ENCODE measurements at regions not wholly inside any gene's neighbourhood (a gene's known extent, or its start where the extent isn't known, plus 50 kb on each side); places are given as distances from the start of the nearest gene placed in this dataset.
A peak's percentile ranks its signal among the peaks of the same experiment; 100 is the strongest.

DNA sequence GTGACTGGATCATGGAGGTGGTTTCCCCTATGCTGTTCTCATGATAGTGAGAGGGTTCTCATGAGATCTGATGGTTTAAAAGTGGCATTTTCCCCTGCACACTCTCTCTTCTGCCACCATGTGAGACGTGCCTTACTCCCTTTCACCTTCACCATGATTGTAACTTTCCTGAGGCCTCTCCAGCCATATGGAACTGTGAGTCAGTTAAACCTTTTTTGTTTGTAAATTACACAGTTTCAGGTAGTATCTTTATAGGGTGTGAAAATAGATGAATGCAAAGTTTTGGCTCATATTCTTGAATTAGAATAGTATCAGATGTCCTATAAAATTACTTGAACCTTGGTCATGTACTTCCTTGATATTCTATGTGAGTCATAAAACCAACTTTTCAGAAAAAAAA, 252.1 kb upstream of the TMEM229A start:
- BruUV-seq (replicated peaks): no TSS peak
- Histone ChIP-seq H3K4me1 (no peaks in the 10 kb centered on the region), H3K27me3 (replicated peaks; ENCODE audit: control insufficient read depth, insufficient read depth, low read length) (no peaks in the 10 kb centered on the region), H3K4me3 (ENCODE audit: low read depth, low read length) (no peak overlapping the region), H3K9me3 (no peaks in the 10 kb centered on the region), H3K36me3 (ENCODE audit: control insufficient read depth, insufficient read depth, low read length) (no peaks in the 10 kb centered on the region)
- Mint-ChIP-seq H3K4me1 (ENCODE audit: low read depth, unreplicated experiment) (no peaks in the 10 kb centered on the region), H3K36me3 (ENCODE audit: insufficient read depth, unreplicated experiment) (no peaks in the 10 kb centered on the region), H3K27ac (ENCODE audit: unreplicated experiment) (no peak overlapping the region), H3K4me3 (ENCODE audit: unreplicated experiment) (no peak overlapping the region), H3K9me3 (ENCODE audit: unreplicated experiment) (no peaks in the 10 kb centered on the region), H3K27me3 (ENCODE audit: insufficient read depth, unreplicated experiment) (peaks cover 6% of the 10 kb centered on the region)
- intact Hi-C loops (cut with micrococcal nuclease; ENCODE audit: unreplicated experiment): no loop called here
- ChIA-PET CTCF (no interaction called here), POLR2A (no interaction called here)
- TF ChIP-seq, protein P1, sequence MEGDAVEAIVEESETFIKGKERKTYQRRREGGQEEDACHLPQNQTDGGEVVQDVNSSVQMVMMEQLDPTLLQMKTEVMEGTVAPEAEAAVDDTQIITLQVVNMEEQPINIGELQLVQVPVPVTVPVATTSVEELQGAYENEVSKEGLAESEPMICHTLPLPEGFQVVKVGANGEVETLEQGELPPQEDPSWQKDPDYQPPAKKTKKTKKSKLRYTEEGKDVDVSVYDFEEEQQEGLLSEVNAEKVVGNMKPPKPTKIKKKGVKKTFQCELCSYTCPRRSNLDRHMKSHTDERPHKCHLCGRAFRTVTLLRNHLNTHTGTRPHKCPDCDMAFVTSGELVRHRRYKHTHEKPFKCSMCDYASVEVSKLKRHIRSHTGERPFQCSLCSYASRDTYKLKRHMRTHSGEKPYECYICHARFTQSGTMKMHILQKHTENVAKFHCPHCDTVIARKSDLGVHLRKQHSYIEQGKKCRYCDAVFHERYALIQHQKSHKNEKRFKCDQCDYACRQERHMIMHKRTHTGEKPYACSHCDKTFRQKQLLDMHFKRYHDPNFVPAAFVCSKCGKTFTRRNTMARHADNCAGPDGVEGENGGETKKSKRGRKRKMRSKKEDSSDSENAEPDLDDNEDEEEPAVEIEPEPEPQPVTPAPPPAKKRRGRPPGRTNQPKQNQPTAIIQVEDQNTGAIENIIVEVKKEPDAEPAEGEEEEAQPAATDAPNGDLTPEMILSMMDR (IDR thresholded peaks at IDR 0.05; ENCODE audit: insufficient read depth in 1 of 2, low read depth in 1 of 2, low read length in 1 of 2, severe bottlenecking in 1 of 2, unreplicated experiment in 1 of 2): no peak
- DNase-seq: no peak

DNA sequence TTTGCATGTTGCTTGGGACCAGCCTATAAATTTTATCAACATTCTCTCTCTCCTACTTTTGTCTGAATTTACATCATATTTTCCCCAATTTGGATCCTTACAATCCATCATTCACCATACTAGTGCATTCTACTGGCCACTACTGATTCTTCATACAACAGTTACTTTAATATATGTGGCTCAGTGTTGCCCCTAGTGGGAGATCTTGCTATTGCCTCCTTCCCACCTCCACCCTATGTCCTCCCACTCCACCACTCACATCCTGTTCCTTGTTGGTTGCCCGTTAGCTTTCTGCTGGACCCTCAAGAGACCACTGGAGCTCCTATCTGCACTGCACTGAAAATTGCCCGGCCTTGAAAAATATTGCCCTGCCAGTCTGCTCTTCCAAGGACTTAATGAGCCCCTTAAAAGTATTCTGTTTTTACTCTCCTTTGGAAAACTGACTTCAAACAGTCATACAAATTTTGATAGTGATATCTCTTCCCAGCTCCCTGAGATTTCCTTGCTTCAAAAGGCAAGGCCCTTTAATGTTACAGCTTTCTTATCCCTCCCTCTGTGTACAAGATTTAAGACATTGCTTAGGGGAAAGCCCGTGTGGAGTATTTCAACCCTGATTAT, 243.2 kb upstream of the TMEM229A start:
- DNase-seq: peak; percentile 36 to 62

DNA sequence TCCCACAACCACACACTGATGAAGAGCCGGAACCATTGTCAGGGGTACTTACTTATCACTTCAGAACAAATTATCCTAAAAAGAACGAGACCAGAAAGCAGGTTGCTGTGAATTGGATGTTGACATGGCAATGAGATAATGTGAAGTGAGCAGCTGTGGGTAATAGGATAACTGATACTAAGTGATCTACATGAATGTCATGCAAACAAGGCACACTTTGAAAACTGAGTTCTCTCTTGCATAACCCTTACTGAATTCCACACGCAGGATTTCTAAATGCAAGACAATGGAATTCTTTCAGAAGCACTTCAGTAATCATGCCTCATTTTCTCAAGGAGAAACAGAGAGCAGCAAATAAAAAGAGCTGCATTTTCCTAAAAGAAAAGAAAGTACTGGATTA, 242.5 kb upstream of the TMEM229A start:
- Mint-ChIP-seq H3K36me3 (ENCODE audit: insufficient read depth, unreplicated experiment) (no peaks in the 10 kb centered on the region), H3K4me1 (ENCODE audit: low read depth, unreplicated experiment) (no peaks in the 10 kb centered on the region), H3K27ac (ENCODE audit: unreplicated experiment) (no peak overlapping the region), H3K4me3 (ENCODE audit: unreplicated experiment) (no peak overlapping the region), H3K9me3 (ENCODE audit: unreplicated experiment) (no peaks in the 10 kb centered on the region), H3K27me3 (ENCODE audit: insufficient read depth, unreplicated experiment) (peaks cover 6% of the 10 kb centered on the region)
- Histone ChIP-seq H3K4me3 (ENCODE audit: low read depth, low read length) (no peak overlapping the region), H3K27me3 (replicated peaks; ENCODE audit: control insufficient read depth, insufficient read depth, low read length) (no peaks in the 10 kb centered on the region), H3K36me3 (ENCODE audit: control insufficient read depth, insufficient read depth, low read length) (no peaks in the 10 kb centered on the region), H3K9me3 (no peaks in the 10 kb centered on the region), H3K4me1 (no peaks in the 10 kb centered on the region)
- no TSS peak for BruUV-seq (replicated peaks)
- TF ChIP-seq, protein P1 (IDR thresholded peaks at IDR 0.05; ENCODE audit: insufficient read depth in 1 of 2, low read depth in 1 of 2, low read length in 1 of 2, severe bottlenecking in 1 of 2, unreplicated experiment in 1 of 2): no peak
- ChIA-PET CTCF (no interaction called here), POLR2A (no interaction called here)
- intact Hi-C loops (cut with micrococcal nuclease; ENCODE audit: unreplicated experiment): loop anchor here (5.0 kb wide), 1 partner anchor 118 kb away; no protein-coding TSS in a partner anchor
- no peak for DNase-seq

More for the DNA sequence above, 243.2 kb upstream of the TMEM229A start:
- Histone ChIP-seq H3K4me3 (ENCODE audit: low read depth, low read length) (no peak overlapping the region), H3K4me1 (no peaks in the 10 kb centered on the region), H3K27me3 (replicated peaks; ENCODE audit: control insufficient read depth, insufficient read depth, low read length) (no peaks in the 10 kb centered on the region), H3K9me3 (no peaks in the 10 kb centered on the region), H3K36me3 (ENCODE audit: control insufficient read depth, insufficient read depth, low read length) (no peaks in the 10 kb centered on the region)
- H3K36me3 Mint-ChIP-seq (ENCODE audit: insufficient read depth, unreplicated experiment): no peaks in the 10 kb centered on the region
- POLR2A ChIA-PET: no interaction called here
- H3K27ac Mint-ChIP-seq (ENCODE audit: unreplicated experiment): no peak overlapping the region
- BruUV-seq (replicated peaks): no TSS peak
- TF ChIP-seq, protein P1 (IDR thresholded peaks at IDR 0.05; ENCODE audit: insufficient read depth in 1 of 2, low read depth in 1 of 2, low read length in 1 of 2, severe bottlenecking in 1 of 2, unreplicated experiment in 1 of 2): peak; percentile 56 to 63
- CTCF ChIA-PET: no interaction called here
- H3K4me1 Mint-ChIP-seq (ENCODE audit: low read depth, unreplicated experiment): no peaks in the 10 kb centered on the region
- intact Hi-C loops (cut with micrococcal nuclease; ENCODE audit: unreplicated experiment): loop anchor here (2.0 to 5.0 kb wide), 3 partner anchors 15 to 119 kb away; no protein-coding TSS in a partner anchor
- H3K27me3 Mint-ChIP-seq (ENCODE audit: insufficient read depth, unreplicated experiment): peaks cover 6% of the 10 kb centered on the region
- H3K4me3 Mint-ChIP-seq (ENCODE audit: unreplicated experiment): no peak overlapping the region
- no peaks in the 10 kb centered on the region for H3K9me3 Mint-ChIP-seq (ENCODE audit: unreplicated experiment)

All from Caco-2 (cell line).